SK-N-SH (cell line): ENCODE measurements at regions not wholly inside any gene's neighbourhood (a gene's known extent, or its start where the extent isn't known, plus 50 kb on each side); places are given as distances from the start of the nearest gene placed in this dataset.

Experiments used
- CTCF ChIA-PET: fragments of 300-600, 350-600 bp; formaldehyde crosslinking; extraction: SDS; loops from one replicate; lab custom pipeline; 2021; lab: Yijun Ruan, JAX
- POLR2A ChIA-PET: fragments of 350-600 bp; sonication (Branson Sonifier 250); formaldehyde crosslinking; extraction: SDS; loops from one replicate; lab custom pipeline; 2020; ENCODE audit warnings: antibody characterized with exemption, inconsistent platforms; lab: Yijun Ruan, JAX
- DNase-seq: peaks from one replicate; pipeline ENCODE4 v3.0.0; 2012
- H2AFZ ChIP-seq: fragments of 200-600 bp; sonication (generic); 2 replicates; pipeline ENCODE4 v1.8.1; 2016; ENCODE audit warnings: antibody characterized with exemption, mild to moderate bottlenecking, low read depth
- H3F3A ChIP-seq: fragments of 200-600 bp; sonication (generic); replicated peaks from 2 replicates; pipeline ENCODE3; 2016; ENCODE audit warnings: antibody characterized with exemption, mild to moderate bottlenecking; ENCODE audit not compliant: insufficient read depth
- H3K27ac ChIP-seq, 2 experiments: fragments of 200-500 bp in 1 of 2; fragments of 200-600 bp in 1 of 2; sonication (Bioruptor generic) in 1 of 2; sonication (generic), shearing (Covaris generic) in 1 of 2; 2 replicates each; pipeline versions ENCODE4 v1.5.1 to v1.6.1; 2014 to 2016; ENCODE audit warnings: low read depth in 2 of 2, inconsistent platforms in 1 of 2, low read length in 1 of 2, mild to moderate bottlenecking in 1 of 2, mixed read lengths in 1 of 2
- H3K27me3 ChIP-seq: fragments of 200-600 bp; sonication (generic), shearing (Covaris generic); 2 replicates; pipeline ENCODE4 v1.6.1; 2016; ENCODE audit warnings: mixed run types; ENCODE audit not compliant: insufficient read depth
- H3K36me3 ChIP-seq, 2 experiments: fragments of 200-500 bp in 1 of 2; fragments of 200-600 bp in 1 of 2; sonication (Bioruptor generic) in 1 of 2; sonication (generic) in 1 of 2; replicated peaks in 1 of 2; 2 replicates each; pipeline versions ENCODE3 to v1.5.1; 2014 to 2016; ENCODE audit warnings: low read length in 1 of 2, mild to moderate bottlenecking in 1 of 2; ENCODE audit not compliant: insufficient read depth in 2 of 2, control insufficient read depth in 1 of 2
- H3K4me1 ChIP-seq, 2 experiments: fragments of 200-500 bp in 1 of 2; fragments of 200-600 bp in 1 of 2; sonication (Bioruptor generic) in 1 of 2; sonication (generic), shearing (Covaris generic) in 1 of 2; 2 replicates each; pipeline versions ENCODE4 v1.5.1 to v1.6.1; 2014 to 2016; ENCODE audit warnings: low read depth in 1 of 2, low read length in 1 of 2, mixed run types in 1 of 2; ENCODE audit not compliant: insufficient read depth in 2 of 2, control insufficient read depth in 1 of 2
- H3K4me2 ChIP-seq: fragments of 200-600 bp; sonication (generic), shearing (Covaris generic); 2 replicates; pipeline ENCODE4 v1.6.1; 2017; ENCODE audit warnings: mixed run types
- H3K4me3 ChIP-seq, 2 experiments: fragments of 200-500 bp in 1 of 2; fragments of 200-600 bp in 1 of 2; sonication (Bioruptor generic) in 1 of 2; sonication (generic), shearing (Covaris generic) in 1 of 2; 2 replicates each; pipeline versions ENCODE4 v1.5.1 to v1.8.1; 2014 to 2016; ENCODE audit warnings: low read depth in 2 of 2, inconsistent platforms in 1 of 2, low read length in 1 of 2, mild to moderate bottlenecking in 1 of 2, mixed read lengths in 1 of 2, moderate library complexity in 1 of 2
- H3K79me2 ChIP-seq: fragments of 200-600 bp; sonication (generic); 2 replicates; pipeline ENCODE4 v1.8.1; 2017; ENCODE audit warnings: mild to moderate bottlenecking; ENCODE audit not compliant: insufficient read depth
- H3K9ac ChIP-seq: fragments of 200-600 bp; sonication (generic); 2 replicates; pipeline ENCODE4 v1.6.1; 2017; ENCODE audit warnings: mixed run types
- H3K9me2 ChIP-seq: fragments of 200-600 bp; sonication (generic); 2 replicates; pipeline ENCODE4 v1.6.1; 2017; ENCODE audit warnings: mixed run types
- H3K9me3 ChIP-seq: fragments of 200-600 bp; sonication (generic); 2 replicates; pipeline ENCODE4 v1.6.1; 2017; ENCODE audit warnings: mixed run types, mild to moderate bottlenecking, moderate library complexity
- H4K20me1 ChIP-seq: fragments of 200-600 bp; sonication (generic); 2 replicates; pipeline ENCODE4 v1.6.1; 2017; ENCODE audit warnings: mild to moderate bottlenecking, mixed run types; ENCODE audit not compliant: insufficient read depth
- CHD2 ChIP-seq: fragments of 150-350 bp; IDR thresholded peaks from 2 replicates; pipeline ENCODE4 v1.6.1; 2018; ENCODE audit warnings: low read length; ENCODE audit not compliant: partially characterized antibody
- ELF1 ChIP-seq: IDR thresholded peaks from 2 replicates; pipeline ENCODE4 v1.4.0; 2012
- EZH2phosphoT487 ChIP-seq: fragments of 200-600 bp; sonication (generic); IDR thresholded peaks from 2 replicates; pipeline ENCODE4 v1.6.1; 2017; ENCODE audit warnings: low read depth, mixed run types, mild to moderate bottlenecking, antibody characterized with exemption, moderate library complexity, borderline replicate concordance
- FOSL2 ChIP-seq: IDR thresholded peaks from 2 replicates; pipeline ENCODE4 v1.4.0; 2012; ENCODE audit warnings: low read depth, mild to moderate bottlenecking, moderate library complexity, borderline replicate concordance
- FOXM1 ChIP-seq: IDR thresholded peaks from 2 replicates; pipeline ENCODE4 v1.4.0; 2012; ENCODE audit warnings: low read depth, mild to moderate bottlenecking
- GABPA ChIP-seq: IDR thresholded peaks from 2 replicates; pipeline ENCODE4 v1.4.0; 2012; ENCODE audit warnings: low read depth, mild to moderate bottlenecking
- GATA2 ChIP-seq: sonication (generic); formaldehyde crosslinking; IDR thresholded peaks from 2 replicates; pipeline ENCODE4 v1.5.0; 2020; ENCODE audit warnings: mild to moderate bottlenecking, missing genetic modification reagents
- IRF3 ChIP-seq: fragments of 150-350 bp; IDR thresholded peaks from 2 replicates; pipeline ENCODE4 v1.6.1; 2016; ENCODE audit warnings: mild to moderate bottlenecking, low read depth, low read length
- MXI1 ChIP-seq: IDR thresholded peaks from 2 replicates; pipeline ENCODE4 v1.6.1; 2012; ENCODE audit warnings: mild to moderate bottlenecking, low read depth, low read length, improper control_type of control experiment
- NFIC ChIP-seq: IDR thresholded peaks from 2 replicates; pipeline ENCODE4 v1.4.0; 2012; ENCODE audit warnings: borderline replicate concordance
- POLR2AphosphoS5 ChIP-seq: IDR thresholded peaks from 2 replicates; pipeline ENCODE4 v1.6.1; 2012; ENCODE audit warnings: low read depth, low read length
- RCOR1 ChIP-seq: fragments of 150-350 bp; IDR thresholded peaks from 2 replicates; pipeline ENCODE4 v1.6.1; 2017; ENCODE audit warnings: antibody characterized with exemption, low read length
- REST ChIP-seq: IDR thresholded peaks from 2 replicates; pipeline ENCODE4 v1.6.1; 2012; ENCODE audit warnings: mild to moderate bottlenecking, low read depth, low read length, moderate library complexity
- RXRA ChIP-seq: IDR thresholded peaks from 2 replicates; pipeline ENCODE4 v1.4.0; 2012; ENCODE audit warnings: low read depth, mild to moderate bottlenecking, borderline replicate concordance
- SIN3A ChIP-seq: IDR thresholded peaks from 2 replicates; pipeline ENCODE4 v1.6.1; 2012; ENCODE audit warnings: low read depth, mild to moderate bottlenecking, low read length, moderate library complexity, borderline replicate concordance
- TAF1 ChIP-seq: IDR thresholded peaks from 2 replicates; pipeline ENCODE4 v1.6.1; 2012; ENCODE audit warnings: low read depth, mild to moderate bottlenecking, low read length, moderate library complexity, borderline replicate concordance
- TEAD4 ChIP-seq: IDR thresholded peaks from 2 replicates; pipeline ENCODE4 v1.4.0; 2012; ENCODE audit warnings: mild to moderate bottlenecking, borderline replicate concordance; ENCODE audit not compliant: insufficient read depth
- USF1 ChIP-seq: IDR thresholded peaks from 2 replicates; pipeline ENCODE4 v1.4.0; 2012; ENCODE audit warnings: low read depth, borderline replicate concordance
- YY1 ChIP-seq: IDR thresholded peaks from 2 replicates; pipeline ENCODE4 v1.4.0; 2012; ENCODE audit warnings: low read depth, mild to moderate bottlenecking
- ZBTB33 ChIP-seq: IDR thresholded peaks from 2 replicates; pipeline ENCODE4 v1.4.0; 2012; ENCODE audit warnings: low read depth, borderline replicate concordance
- WGBS: methylation state at CpG from one replicate; pipeline ENCODE4 v1.1.6; 2017; ENCODE audit warnings: low lambda C conversion rate; 5-methylcytosine and 5-hydroxymethylcytosine counted together

GRCh38 chr10:90412582-90412981 lies 445.3 kb downstream of the HTR7 start:
- no peak overlapping the region for H3K27ac ChIP-seq
- no peaks in the 10 kb centered on the region; the same call in 1 of the 2 replicates for H3K27me3 ChIP-seq
- no peak overlapping the region for H3K9ac ChIP-seq
- H2AFZ ChIP-seq: no peak overlapping the region
- 0 out of 2 replicates have a peak, but pooled peaks cover 5% of the 10 kb centered on the region for H3K9me3 ChIP-seq
- H4K20me1 ChIP-seq: no peaks in the 10 kb centered on the region
- ChIA-PET POLR2A (no interaction called here), CTCF (no interaction called here)
- no peak for DNase-seq
- 0 out of 2 replicates have a peak, but pooled peaks cover 2% of the 10 kb centered on the region for H3K9me2 ChIP-seq
- no peaks in the 10 kb centered on the region for H3K79me2 ChIP-seq
- H3K4me3 ChIP-seq: no peak overlapping the region
- no peaks in the 10 kb centered on the region for H3K4me1 ChIP-seq
- no peaks in the 10 kb centered on the region for H3F3A ChIP-seq
- TF ChIP-seq ELF1 (no peak), USF1 (no peak), FOSL2 (no peak), NFIC (no peak), ZBTB33 (no peak)
- H3K4me2 ChIP-seq: no peak overlapping the region
- no peaks in the 10 kb centered on the region for H3K36me3 ChIP-seq

- Histone ChIP-seq H3K27ac (no peak overlapping the region), H3K4me3 (no peak overlapping the region), H3F3A (no peaks in the 10 kb centered on the region), H3K4me1 (no peaks in the 10 kb centered on the region), H3K9ac (no peak overlapping the region), H3K4me2 (no peak overlapping the region), H2AFZ (no peak overlapping the region), H3K9me3 (0 out of 2 replicates have a peak, but pooled peaks cover 5% of the 10 kb centered on the region), H3K79me2 (no peaks in the 10 kb centered on the region), H3K9me2 (0 out of 2 replicates have a peak, but pooled peaks cover 2% of the 10 kb centered on the region), H4K20me1 (no peaks in the 10 kb centered on the region), H3K36me3 (no peaks in the 10 kb centered on the region), H3K27me3 (no peaks in the 10 kb centered on the region; the same call in 1 of the 2 replicates)
- POLR2A ChIA-PET: no interaction called here
- CTCF ChIA-PET: no interaction called here
- 2% methylated on average over 3 of the region's 3 CpGs for WGBS
- no peak for DNase-seq
- no peak for TF ChIP-seq GATA2 (CRISPR knock-in tag)
- TF ChIP-seq EZH2phosphoT487: no peak
- no peak for TF ChIP-seq FOXM1
- no peak for TF ChIP-seq RCOR1
- TF ChIP-seq NFIC: no peak
- no peak for TF ChIP-seq IRF3
- TF ChIP-seq MXI1: no peak
- TF ChIP-seq TAF1: no peak
- TF ChIP-seq YY1: no peak
- TF ChIP-seq GABPA: no peak
- no peak for TF ChIP-seq REST
- no peak for TF ChIP-seq CHD2
- TF ChIP-seq FOSL2: no peak
- no peak for TF ChIP-seq TEAD4
- TF ChIP-seq RXRA: no peak
- TF ChIP-seq SIN3A: no peak
- TF ChIP-seq USF1: no peak
- TF ChIP-seq POLR2AphosphoS5: no peak
These were observed 444.6 kb downstream of the HTR7 start for GRCh38 chr10:90413196-90413595.
